ENCODE measurements at regions not wholly inside any gene's neighbourhood (a gene's known extent, or its start where the extent isn't known, plus 50 kb on each side); places are given as distances from the start of the nearest gene placed in this dataset.

DNA sequence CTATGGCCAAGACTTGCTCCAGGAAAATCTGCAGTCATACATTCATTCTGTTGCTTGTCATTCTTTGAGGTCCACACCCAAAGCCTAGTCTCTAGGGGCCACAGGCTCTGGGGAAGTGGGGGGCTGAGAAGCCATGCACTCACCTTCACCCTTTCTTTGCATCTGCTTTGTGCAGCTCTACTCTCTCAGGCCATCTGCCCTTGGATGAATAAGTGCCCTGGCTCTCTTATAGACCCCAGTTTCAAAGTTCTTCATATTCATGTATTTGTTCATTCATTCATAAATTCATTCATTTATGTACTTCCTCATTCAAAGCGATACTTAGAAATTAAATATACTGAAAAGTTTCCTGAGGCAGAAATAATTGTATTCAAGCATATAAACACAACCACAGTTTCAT lies 130.3 kb upstream of the FAM98A start:
- TF ChIP-seq, protein P1, sequence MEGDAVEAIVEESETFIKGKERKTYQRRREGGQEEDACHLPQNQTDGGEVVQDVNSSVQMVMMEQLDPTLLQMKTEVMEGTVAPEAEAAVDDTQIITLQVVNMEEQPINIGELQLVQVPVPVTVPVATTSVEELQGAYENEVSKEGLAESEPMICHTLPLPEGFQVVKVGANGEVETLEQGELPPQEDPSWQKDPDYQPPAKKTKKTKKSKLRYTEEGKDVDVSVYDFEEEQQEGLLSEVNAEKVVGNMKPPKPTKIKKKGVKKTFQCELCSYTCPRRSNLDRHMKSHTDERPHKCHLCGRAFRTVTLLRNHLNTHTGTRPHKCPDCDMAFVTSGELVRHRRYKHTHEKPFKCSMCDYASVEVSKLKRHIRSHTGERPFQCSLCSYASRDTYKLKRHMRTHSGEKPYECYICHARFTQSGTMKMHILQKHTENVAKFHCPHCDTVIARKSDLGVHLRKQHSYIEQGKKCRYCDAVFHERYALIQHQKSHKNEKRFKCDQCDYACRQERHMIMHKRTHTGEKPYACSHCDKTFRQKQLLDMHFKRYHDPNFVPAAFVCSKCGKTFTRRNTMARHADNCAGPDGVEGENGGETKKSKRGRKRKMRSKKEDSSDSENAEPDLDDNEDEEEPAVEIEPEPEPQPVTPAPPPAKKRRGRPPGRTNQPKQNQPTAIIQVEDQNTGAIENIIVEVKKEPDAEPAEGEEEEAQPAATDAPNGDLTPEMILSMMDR (conservative IDR thresholded peaks at IDR 0.05; ENCODE audit: low read length), result no peak
- TF ChIP-seq EZH2phosphoT487 (IDR thresholded peaks at IDR 0.05; ENCODE audit: borderline replicate concordance), result no peak
